Activated CD4-positive, alpha-beta T cell treated with anti-CD3 and anti-CD28 coated beads for 36 hours (primary cell): ENCODE measurements at regions not wholly inside any gene's neighbourhood (a gene's known extent, or its start where the extent isn't known, plus 50 kb on each side); places are given as distances from the start of the nearest gene placed in this dataset.

Experiments
- ATAC-seq: fragments of 200-7000 bp; cut with Tn5 transposase; one replicate; pipeline ENCODE4 v1.10.0; 2021; ENCODE audit warnings: mild to moderate bottlenecking, moderate library complexity
- CTCF ChIA-PET: fragments of 350-600 bp; sonication (Branson Sonifier 250); formaldehyde crosslinking; loops from one replicate; lab custom pipeline; 2021; ENCODE audit warnings: antibody characterized with exemption; lab: Charles Lee
- POLR2A ChIA-PET: fragments of 350-600 bp; sonication (Branson Sonifier 250); formaldehyde crosslinking; loops from one replicate; lab custom pipeline; 2021; ENCODE audit warnings: antibody characterized with exemption, inconsistent platforms; lab: Charles Lee
- DNase-seq: peaks from one replicate; pipeline ENCODE4 v3.0.0-alpha.2; 2020
- H3K27ac Mint-ChIP-seq: one replicate; pipeline ENCODE4 v1.8.0; 2021; ENCODE audit warnings: mixed read lengths
- H3K27me3 Mint-ChIP-seq: one replicate; pipeline ENCODE4 v1.8.0; 2021; ENCODE audit warnings: mixed read lengths
- H3K36me3 Mint-ChIP-seq: one replicate; pipeline ENCODE4 v1.8.0; 2021; ENCODE audit warnings: low read depth, mixed read lengths
- H3K4me1 Mint-ChIP-seq: one replicate; pipeline ENCODE4 v1.8.0; 2021; ENCODE audit warnings: mixed read lengths
- H3K4me3 Mint-ChIP-seq: one replicate; pipeline ENCODE4 v1.8.0; 2021; ENCODE audit warnings: mild to moderate bottlenecking, moderate library complexity, mixed read lengths
- H3K9me3 Mint-ChIP-seq: one replicate; pipeline ENCODE4 v1.8.0; 2021; ENCODE audit warnings: low read depth, mixed read lengths
- intact Hi-C, 2 experiments: fragments of 100-400 bp; cut with DNase I in 1 of 2; cut with micrococcal nuclease in 1 of 2; formaldehyde crosslinking; loops; one replicate each; pipeline versions ENCODE4 v1.14.2 to v1.15.1; 2022 to 2024; cut with DNase I, micrococcal nuclease

DNA sequence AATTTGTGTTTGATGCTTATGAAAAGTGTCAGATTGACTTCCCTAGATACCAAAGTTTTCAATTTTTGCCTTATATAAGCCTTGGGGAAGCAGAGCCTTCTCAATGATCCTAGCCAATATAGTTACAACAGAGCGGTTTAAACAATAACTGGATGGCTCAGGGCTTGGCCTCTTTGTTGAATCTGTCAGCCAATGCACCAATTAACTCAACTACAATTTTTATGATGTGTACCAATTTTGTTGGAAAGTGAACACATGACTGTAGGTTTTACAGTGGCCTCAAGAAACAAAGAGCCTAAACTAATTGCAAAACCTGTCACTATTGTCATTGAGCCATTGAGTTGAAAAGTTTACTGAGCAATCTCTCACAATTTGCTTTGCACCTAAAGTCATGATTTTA lies 71.6 kb upstream of the RGS18 start:
- H3K4me3 Mint-ChIP-seq = no peak overlapping the region
- CTCF ChIA-PET = no interaction called here
- POLR2A ChIA-PET = no interaction called here
- DNase-seq (no peak), ATAC-seq (no peak)
- no peaks in the 10 kb centered on the region for H3K9me3 Mint-ChIP-seq
- no peaks in the 10 kb centered on the region for H3K4me1 Mint-ChIP-seq
- H3K27ac Mint-ChIP-seq = no peak overlapping the region
- intact Hi-C loops = no loop called here
- no peaks in the 10 kb centered on the region for H3K36me3 Mint-ChIP-seq
- no peaks in the 10 kb centered on the region for H3K27me3 Mint-ChIP-seq

DNA sequence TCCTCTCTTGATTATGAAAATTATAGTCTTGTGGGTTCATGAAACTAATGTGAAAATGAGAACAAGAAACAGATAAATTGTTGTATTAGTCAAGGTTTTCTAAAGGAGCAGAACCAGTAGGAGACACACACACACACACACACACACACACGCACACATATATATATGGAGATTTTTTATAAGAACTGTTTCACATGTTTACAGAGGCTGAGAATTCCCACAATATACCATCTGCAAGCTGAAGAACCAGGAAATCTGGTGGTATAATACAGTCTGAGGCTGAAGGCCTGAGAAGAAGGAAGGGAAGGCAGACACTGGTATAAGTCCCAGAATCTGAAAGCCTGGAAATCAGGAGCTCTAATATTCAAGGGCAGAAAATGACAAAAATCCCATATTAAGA lies 70.9 kb upstream of the RGS18 start:
- no peak for ATAC-seq
- intact Hi-C loops = no loop called here
- POLR2A ChIA-PET = no interaction called here
- H3K27me3 Mint-ChIP-seq = no peaks in the 10 kb centered on the region
- no peaks in the 10 kb centered on the region for H3K4me1 Mint-ChIP-seq
- no peaks in the 10 kb centered on the region for H3K9me3 Mint-ChIP-seq
- H3K27ac Mint-ChIP-seq = no peak overlapping the region
- H3K4me3 Mint-ChIP-seq = no peak overlapping the region
- CTCF ChIA-PET = no interaction called here
- no peaks in the 10 kb centered on the region for H3K36me3 Mint-ChIP-seq
- no peak for DNase-seq

DNA sequence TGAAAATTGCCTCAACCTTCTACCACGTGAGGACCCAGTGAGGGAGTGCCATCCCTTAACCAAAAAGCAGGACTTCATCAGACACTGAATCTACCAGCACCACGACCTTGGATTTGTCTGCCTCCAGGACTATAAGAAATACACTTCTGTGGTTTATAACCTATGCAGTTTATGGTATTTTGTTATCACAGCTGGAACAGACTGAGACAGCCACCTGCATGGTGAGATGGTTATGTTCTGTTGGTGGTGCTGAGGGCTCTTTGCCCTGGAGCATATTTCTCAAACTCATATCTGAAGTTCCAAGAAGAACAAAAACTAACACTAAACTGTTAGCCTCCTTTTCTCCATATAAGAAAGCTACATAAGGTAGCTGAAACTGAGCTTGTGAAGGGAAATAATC lies 69.8 kb upstream of the RGS18 start:
- no peak overlapping the region for H3K27ac Mint-ChIP-seq
- no peak for ATAC-seq
- no peak overlapping the region for H3K4me3 Mint-ChIP-seq
- intact Hi-C loops = no loop called here
- H3K4me1 Mint-ChIP-seq = no peaks in the 10 kb centered on the region
- DNase-seq = no peak
- no peaks in the 10 kb centered on the region for H3K9me3 Mint-ChIP-seq
- ChIA-PET CTCF (no interaction called here), POLR2A (interaction anchor here (0.5 kb wide), 1 partner anchor 13 kb away, joined by 4 read pairs; no protein-coding TSS in a partner anchor)
- H3K36me3 Mint-ChIP-seq = no peaks in the 10 kb centered on the region
- no peaks in the 10 kb centered on the region for H3K27me3 Mint-ChIP-seq

DNA sequence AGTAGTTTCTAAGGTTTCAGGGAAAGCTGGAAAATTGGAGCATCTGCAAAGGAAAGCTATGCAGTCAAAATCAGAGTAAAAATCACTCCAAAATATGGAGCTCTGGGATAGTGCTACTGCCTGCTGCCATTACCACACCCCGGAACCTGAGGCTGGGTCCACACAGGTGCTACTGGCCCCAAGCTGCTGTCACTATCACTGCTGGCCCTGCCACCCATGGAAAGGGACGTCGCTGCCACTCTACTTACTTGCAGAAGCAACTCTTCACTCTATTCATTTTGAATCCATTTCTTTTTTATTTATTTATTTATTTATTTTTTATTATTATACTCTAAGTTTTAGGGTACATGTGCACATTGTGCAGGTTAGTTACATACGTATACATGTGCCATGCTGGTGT lies 60.3 kb upstream of the RGS18 start:
- no peak for DNase-seq
- Mint-ChIP-seq H3K27me3 (no peaks in the 10 kb centered on the region), H3K36me3 (no peaks in the 10 kb centered on the region), H3K4me3 (no peak overlapping the region), H3K9me3 (no peaks in the 10 kb centered on the region), H3K27ac (no peak overlapping the region), H3K4me1 (no peaks in the 10 kb centered on the region)
- no peak for ATAC-seq
- intact Hi-C loops = no loop called here
- ChIA-PET POLR2A (no interaction called here), CTCF (no interaction called here)

DNA sequence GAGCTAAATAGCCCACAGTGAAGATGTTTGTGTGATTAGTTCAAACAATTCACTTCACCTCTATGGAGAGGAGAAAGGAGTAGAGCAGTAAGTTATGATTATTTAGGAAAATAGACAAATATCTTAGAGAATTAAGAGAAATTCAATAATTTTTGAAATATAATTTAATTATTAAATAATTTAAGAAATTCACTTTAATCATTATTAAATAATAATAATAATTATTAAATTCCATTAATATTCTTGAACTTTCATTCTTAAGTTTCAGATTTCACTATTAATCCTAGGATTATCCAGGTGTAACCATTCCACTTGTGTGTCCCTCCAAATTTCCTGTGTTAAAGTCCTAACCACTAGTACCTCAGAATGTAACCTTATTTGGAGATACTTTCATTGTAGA lies 58.9 kb upstream of the RGS18 start:
- no peak for ATAC-seq
- DNase-seq = no peak
- no peak overlapping the region for H3K4me3 Mint-ChIP-seq
- CTCF ChIA-PET = interaction anchor here (1.0 kb wide), 1 partner anchor 9 kb away, joined by 3 read pairs; no protein-coding TSS in a partner anchor
- no peaks in the 10 kb centered on the region for H3K4me1 Mint-ChIP-seq
- no peak overlapping the region for H3K27ac Mint-ChIP-seq
- H3K9me3 Mint-ChIP-seq = no peaks in the 10 kb centered on the region
- POLR2A ChIA-PET = no interaction called here
- no peaks in the 10 kb centered on the region for H3K27me3 Mint-ChIP-seq
- H3K36me3 Mint-ChIP-seq = no peaks in the 10 kb centered on the region
- intact Hi-C loops = no loop called here

DNA sequence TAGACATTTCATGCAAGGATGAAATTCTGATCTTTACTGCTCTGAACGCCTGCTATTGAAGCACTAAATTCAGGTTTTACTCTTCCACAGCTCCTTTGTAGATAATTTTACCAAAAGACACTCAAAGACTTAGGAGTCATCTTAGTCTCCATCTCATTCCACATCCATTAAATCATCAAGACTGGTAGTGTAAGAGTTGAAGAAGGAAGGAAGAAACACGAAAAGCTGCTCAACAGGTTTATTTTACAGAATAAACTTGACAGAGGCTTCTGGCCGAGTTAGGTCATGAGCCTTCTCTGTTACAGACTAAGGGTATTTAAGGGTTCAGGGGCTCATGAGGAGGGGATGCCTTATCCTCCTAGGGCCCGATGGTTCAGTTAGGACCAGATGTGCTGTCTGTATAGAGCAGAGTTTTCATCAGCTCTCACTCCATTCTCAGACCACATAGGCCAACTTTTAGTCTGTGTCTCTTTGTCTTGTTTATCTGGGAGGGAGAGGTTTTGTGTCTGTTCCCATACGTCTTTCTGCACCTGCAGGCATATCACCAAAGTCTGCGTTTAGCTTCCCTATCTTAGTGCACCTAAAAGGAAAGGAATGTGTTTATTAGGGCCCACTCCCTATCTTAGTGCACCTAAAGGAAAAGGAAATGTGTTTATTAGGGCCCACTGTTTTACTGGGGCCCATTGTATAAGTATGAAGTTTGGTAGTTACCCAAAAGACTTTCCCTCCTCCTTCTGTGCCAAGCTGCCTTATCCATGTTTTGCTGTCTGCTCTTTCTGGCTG lies 57.4 kb upstream of the RGS18 start:
- no peak overlapping the region for H3K27ac Mint-ChIP-seq
- H3K4me1 Mint-ChIP-seq = no peaks in the 10 kb centered on the region
- ATAC-seq (no peak), DNase-seq (no peak)
- no peak overlapping the region for H3K4me3 Mint-ChIP-seq
- no peaks in the 10 kb centered on the region for H3K27me3 Mint-ChIP-seq
- POLR2A ChIA-PET = interaction anchor here (0.7 kb wide), 1 partner anchor 13 kb away, joined by 4 read pairs; no protein-coding TSS in a partner anchor
- intact Hi-C loops = no loop called here
- H3K9me3 Mint-ChIP-seq = no peaks in the 10 kb centered on the region
- CTCF ChIA-PET = interaction anchor here (1.5 kb wide), 1 partner anchor 20 kb away, joined by 3 read pairs; no protein-coding TSS in a partner anchor
- H3K36me3 Mint-ChIP-seq = no peaks in the 10 kb centered on the region

DNA sequence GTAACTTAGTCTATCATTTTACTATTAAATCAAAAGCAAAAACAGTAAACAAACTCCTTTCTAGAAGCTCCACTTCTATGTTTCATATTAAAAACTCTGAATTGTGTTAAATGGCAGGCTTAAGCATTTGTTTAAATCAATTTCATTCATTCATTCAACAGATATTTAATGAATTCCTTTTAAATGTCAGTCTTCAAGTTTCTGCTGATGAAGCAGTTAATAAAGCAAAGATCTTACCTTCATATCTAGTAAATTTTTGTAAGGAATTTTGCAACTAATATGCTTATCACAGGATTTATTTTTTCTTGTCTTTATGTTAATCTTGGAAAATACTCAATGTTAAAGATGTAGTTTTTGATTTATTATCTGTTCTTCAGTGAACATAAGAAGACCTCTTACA lies 54.1 kb upstream of the RGS18 start:
- Mint-ChIP-seq H3K4me3 (no peak overlapping the region), H3K4me1 (no peaks in the 10 kb centered on the region), H3K27me3 (no peaks in the 10 kb centered on the region), H3K36me3 (no peaks in the 10 kb centered on the region), H3K27ac (no peak overlapping the region), H3K9me3 (no peaks in the 10 kb centered on the region)
- CTCF ChIA-PET = no interaction called here
- POLR2A ChIA-PET = no interaction called here
- intact Hi-C loops = no loop called here
- ATAC-seq (no peak), DNase-seq (no peak)

DNA sequence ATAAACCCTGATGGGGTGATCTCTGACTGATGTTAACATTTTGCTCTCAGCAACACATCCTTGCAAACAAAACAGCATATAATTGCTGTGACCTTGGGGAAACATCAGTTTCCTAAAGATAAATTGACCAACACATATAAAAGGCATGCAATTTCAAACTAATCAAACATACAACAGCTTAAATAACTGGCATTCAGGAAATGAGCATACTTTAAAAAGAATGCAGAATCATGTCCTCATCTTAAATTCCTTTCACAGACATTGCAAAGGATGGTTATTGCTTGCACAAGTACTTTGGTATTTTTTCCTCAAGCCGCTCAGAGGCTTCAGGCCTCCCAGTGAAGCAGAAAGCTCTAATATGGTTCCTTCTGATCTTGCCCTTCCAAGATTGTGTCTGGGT lies 53.4 kb upstream of the RGS18 start:
- H3K4me1 Mint-ChIP-seq = no peaks in the 10 kb centered on the region
- DNase-seq = no peak
- no peaks in the 10 kb centered on the region for H3K36me3 Mint-ChIP-seq
- intact Hi-C loops = no loop called here
- ChIA-PET CTCF (no interaction called here), POLR2A (no interaction called here)
- no peaks in the 10 kb centered on the region for H3K9me3 Mint-ChIP-seq
- H3K4me3 Mint-ChIP-seq = no peak overlapping the region
- H3K27me3 Mint-ChIP-seq = no peaks in the 10 kb centered on the region
- no peak overlapping the region for H3K27ac Mint-ChIP-seq
- no peak for ATAC-seq

DNA sequence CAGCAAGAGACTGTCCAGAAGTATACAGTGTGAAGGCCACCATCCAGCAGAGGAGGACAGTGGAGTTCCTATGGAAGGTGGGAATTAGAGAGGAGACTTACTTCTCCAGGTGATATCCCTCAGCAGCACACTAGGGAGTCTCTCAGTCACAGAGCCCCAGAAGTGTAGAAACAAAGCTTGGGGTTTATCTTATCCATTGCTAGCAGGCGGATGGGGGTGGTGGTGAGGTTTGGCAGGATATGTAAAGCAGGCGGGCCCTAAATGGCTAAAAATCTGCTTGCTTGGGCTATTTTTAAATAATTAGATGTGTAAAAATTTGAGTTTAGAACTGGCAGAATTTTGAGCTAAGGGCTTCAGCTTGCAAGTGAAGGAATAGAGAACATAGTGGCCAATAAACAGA lies 50.1 kb upstream of the RGS18 start:
- no peak for ATAC-seq
- Mint-ChIP-seq H3K4me3 (no peak overlapping the region), H3K27ac (no peak overlapping the region), H3K4me1 (no peaks in the 10 kb centered on the region), H3K27me3 (no peaks in the 10 kb centered on the region), H3K9me3 (no peaks in the 10 kb centered on the region), H3K36me3 (no peaks in the 10 kb centered on the region)
- ChIA-PET CTCF (interaction anchor here (1.2 kb wide), 1 partner anchor 8 kb away, joined by 3 read pairs; no protein-coding TSS in a partner anchor), POLR2A (no interaction called here)
- DNase-seq = no peak
- intact Hi-C loops = no loop called here
